ENCODE measurements at regions not wholly inside any gene's neighbourhood (a gene's known extent, or its start where the extent isn't known, plus 50 kb on each side); places are given as distances from the start of the nearest gene placed in this dataset.

DNA sequence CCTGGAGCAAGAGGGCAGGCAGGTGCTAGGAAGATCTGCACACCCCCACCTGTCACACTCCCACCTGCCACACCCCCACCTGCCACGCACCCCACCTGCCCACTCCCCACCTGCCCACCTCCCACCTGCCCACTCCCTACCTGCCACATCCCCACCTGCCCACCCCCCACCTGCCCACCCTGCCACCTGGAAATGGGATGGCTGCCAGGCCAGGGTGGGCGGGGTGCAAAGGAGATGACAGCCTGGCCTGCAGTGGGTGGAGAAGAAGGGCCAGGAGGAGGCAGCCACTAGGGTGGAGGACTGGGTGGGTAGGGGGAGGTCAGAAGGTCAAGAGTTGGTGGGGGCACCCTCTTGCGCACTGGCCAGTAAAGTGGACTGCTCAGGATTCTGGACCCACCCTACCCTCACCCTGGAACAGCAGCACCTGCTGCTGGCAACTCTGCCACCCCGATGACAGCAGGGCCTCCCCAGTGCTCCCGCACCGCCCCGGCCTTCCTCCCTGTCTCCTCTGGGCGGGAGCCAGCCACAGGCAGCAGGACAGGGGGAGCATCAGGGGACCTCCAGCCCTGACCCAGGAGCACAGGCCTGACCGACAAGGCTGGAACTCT lies 66.8 kb upstream of the NKX1-1 start:
- DNase-seq (ENCODE audit: extremely low read depth in 1 of 4, low spot score in 3 of 4) (no peak), ATAC-seq (no peak), FAIRE-seq (no peak)
- Histone ChIP-seq H3K9ac (ENCODE audit: insufficient read depth in 1 of 2, low read depth in 2 of 2, low read length in 2 of 2) (no peak overlapping the region), H3K79me2 (ENCODE audit: control insufficient read depth, insufficient read depth, low read length) (no peaks in the 10 kb centered on the region), H2AFZ (ENCODE audit: low read depth, low read length) (no peak overlapping the region), H3K27ac (ENCODE audit: extremely low read depth, low read depth, low read length) (no peak overlapping the region), H3K9me1 (ENCODE audit: control insufficient read depth, insufficient read depth, low read length) (no peaks in the 10 kb centered on the region), H4K20me1 (replicated peaks; ENCODE audit: control insufficient read depth, insufficient read depth, low read length) (no peaks in the 10 kb centered on the region), H3K9me3 (replicated peaks; ENCODE audit: control insufficient read depth, insufficient read depth, low read depth, low read length) (no peaks in the 10 kb centered on the region), H3K27me3 (ENCODE audit: control insufficient read depth in 2 of 2, insufficient read depth in 2 of 2, low read length in 2 of 2) (peaks cover 0 to 11% of the 10 kb centered on the region in 2 experiments; a peak in 2 of 5 replicates), H3K4me3 (no peak overlapping the region), H3K36me3 (ENCODE audit: control insufficient read depth, insufficient read depth, low read length) (no peaks in the 10 kb centered on the region), H3K4me1 (replicated peaks in 1 of 2; ENCODE audit: control insufficient read depth in 2 of 2, insufficient read depth in 2 of 2, low read length in 2 of 2) (peaks cover 0 to 15% of the 10 kb centered on the region in 2 experiments; a peak in 2 of 5 replicates), H3K4me2 (ENCODE audit: insufficient read depth, low read length) (no peak overlapping the region)
- in situ Hi-C loops (cut with MboI) (no loop called here), intact Hi-C loops (cut with micrococcal nuclease) (no loop called here)
- TF ChIP-seq ZNF263 (CRISPR knock-in tag; IDR thresholded peaks at IDR 0.05; ENCODE audit: borderline replicate concordance) (peak; percentile 70; the same call in 1 of the 2 replicates), ZNF384 (IDR thresholded peaks at IDR 0.05; ENCODE audit: low read depth, low read length) (no peak)
- 16% methylated on average over 8 of the region's 9 CpGs for WGBS (ENCODE audit: insufficient coverage, low coverage, missing lambda C conversion rate)
- ChIA-PET POLR2A (interaction anchor here (0.6 kb wide), 1 partner anchor 12 kb away, joined by 3 read pairs; no protein-coding TSS in a partner anchor), CTCF (ENCODE audit: low intra/inter-chr PET ratio) (no interaction called here)
- BruUV-seq (replicated peaks) = no TSS peak

DNA sequence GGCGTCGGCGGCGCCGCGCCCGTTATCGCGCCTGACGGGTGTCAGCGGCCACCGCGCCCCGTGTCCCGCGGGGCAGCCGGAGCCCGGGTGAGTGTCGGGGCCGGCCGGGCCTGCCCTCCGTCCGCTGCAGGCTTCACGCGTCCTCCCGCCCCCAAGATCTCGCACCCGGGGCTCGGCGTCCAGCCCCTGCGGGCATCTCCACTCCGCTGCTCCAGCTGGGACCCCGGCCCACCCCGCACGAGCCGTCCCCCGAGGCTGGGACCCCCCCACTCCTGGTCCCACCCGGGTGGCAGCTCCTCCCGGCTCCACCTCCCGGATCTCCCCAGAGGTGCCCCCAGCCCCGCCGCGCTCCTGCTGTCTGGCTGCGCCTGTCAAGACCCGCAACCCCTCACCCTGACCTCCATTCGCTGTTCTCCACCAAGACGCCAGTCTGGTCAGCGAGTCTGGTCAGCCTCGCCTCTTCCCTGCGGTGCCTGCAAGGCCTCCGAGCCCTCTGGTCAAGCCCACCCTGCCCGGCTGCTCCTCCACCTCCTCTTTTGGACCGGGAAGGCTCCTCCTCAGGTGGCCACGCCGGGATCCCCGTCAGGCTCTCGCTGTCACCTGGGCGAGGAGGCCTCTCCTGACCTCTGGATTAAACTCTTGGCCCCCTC lies 66.0 kb upstream of the NKX1-1 start:
- POLR2A ChIA-PET = interaction anchor here (0.6 kb wide), 1 partner anchor 12 kb away, joined by 3 read pairs; no protein-coding TSS in a partner anchor
- Histone ChIP-seq H4K20me1 (replicated peaks; ENCODE audit: control insufficient read depth, insufficient read depth, low read length) (no peaks in the 10 kb centered on the region), H3K4me1 (replicated peaks in 1 of 2; ENCODE audit: control insufficient read depth in 2 of 2, insufficient read depth in 2 of 2, low read length in 2 of 2) (peaks cover 0 to 15% of the 10 kb centered on the region in 2 experiments; a peak in 2 of 5 replicates), H3K36me3 (ENCODE audit: control insufficient read depth, insufficient read depth, low read length) (no peaks in the 10 kb centered on the region), H3K27ac (ENCODE audit: extremely low read depth, low read depth, low read length) (no peak overlapping the region), H3K9me3 (replicated peaks; ENCODE audit: control insufficient read depth, insufficient read depth, low read depth, low read length) (no peaks in the 10 kb centered on the region; the same call in 1 of the 2 replicates), H3K4me2 (ENCODE audit: insufficient read depth, low read length) (no peak overlapping the region), H3K9me1 (ENCODE audit: control insufficient read depth, insufficient read depth, low read length) (no peaks in the 10 kb centered on the region), H3K79me2 (ENCODE audit: control insufficient read depth, insufficient read depth, low read length) (no peaks in the 10 kb centered on the region), H2AFZ (ENCODE audit: low read depth, low read length) (no peak overlapping the region), H3K27me3 (ENCODE audit: control insufficient read depth in 2 of 2, insufficient read depth in 2 of 2, low read length in 2 of 2) (peaks cover 0 to 11% of the 10 kb centered on the region in 2 experiments; a peak in 2 of 5 replicates), H3K4me3 (no peak overlapping the region), H3K9ac (ENCODE audit: insufficient read depth in 1 of 2, low read depth in 2 of 2, low read length in 2 of 2) (no peak overlapping the region)
- FAIRE-seq = no peak
- no TSS peak for BruUV-seq (replicated peaks)
- intact Hi-C loops (cut with micrococcal nuclease) (no loop called here), in situ Hi-C loops (cut with MboI) (no loop called here)
- WGBS (ENCODE audit: insufficient coverage, low coverage, missing lambda C conversion rate) = 11% methylated on average over 40 of the region's 58 CpGs
- no peak for DNase-seq (ENCODE audit: extremely low read depth in 1 of 4, low spot score in 3 of 4)
- CTCF ChIA-PET (ENCODE audit: low intra/inter-chr PET ratio) = no interaction called here
- ATAC-seq = no peak
- TF ChIP-seq ZNF146 (CRISPR knock-in tag; IDR thresholded peaks at IDR 0.05; ENCODE audit: unreplicated experiment) (no peak), ESRRA (IDR thresholded peaks at IDR 0.05; ENCODE audit: borderline replicate concordance, low read depth) (no peak), NFE2 (IDR thresholded peaks at IDR 0.05; ENCODE audit: low read depth) (no peak), HCFC1 (IDR thresholded peaks at IDR 0.05; ENCODE audit: low read depth, low read length) (no peak), CAMTA2 (CRISPR knock-in tag; conservative IDR thresholded peaks at IDR 0.05) (no peak), ZNF121 (CRISPR knock-in tag; conservative IDR thresholded peaks at IDR 0.05) (no peak), FOXK2 (conservative IDR thresholded peaks at IDR 0.05 in 1 of 2, IDR thresholded peaks at IDR 0.05 in 1 of 2; ENCODE audit: low read depth in 2 of 2) (no peak), ZNF347 (CRISPR knock-in tag; IDR thresholded peaks at IDR 0.05; ENCODE audit: low read depth) (no peak), SIN3B (IDR thresholded peaks at IDR 0.05; ENCODE audit: low read depth) (no peak), ZNF408 (CRISPR knock-in tag; IDR thresholded peaks at IDR 0.05; ENCODE audit: low read depth) (no peak)
- TF ChIP-seq, protein P1, sequence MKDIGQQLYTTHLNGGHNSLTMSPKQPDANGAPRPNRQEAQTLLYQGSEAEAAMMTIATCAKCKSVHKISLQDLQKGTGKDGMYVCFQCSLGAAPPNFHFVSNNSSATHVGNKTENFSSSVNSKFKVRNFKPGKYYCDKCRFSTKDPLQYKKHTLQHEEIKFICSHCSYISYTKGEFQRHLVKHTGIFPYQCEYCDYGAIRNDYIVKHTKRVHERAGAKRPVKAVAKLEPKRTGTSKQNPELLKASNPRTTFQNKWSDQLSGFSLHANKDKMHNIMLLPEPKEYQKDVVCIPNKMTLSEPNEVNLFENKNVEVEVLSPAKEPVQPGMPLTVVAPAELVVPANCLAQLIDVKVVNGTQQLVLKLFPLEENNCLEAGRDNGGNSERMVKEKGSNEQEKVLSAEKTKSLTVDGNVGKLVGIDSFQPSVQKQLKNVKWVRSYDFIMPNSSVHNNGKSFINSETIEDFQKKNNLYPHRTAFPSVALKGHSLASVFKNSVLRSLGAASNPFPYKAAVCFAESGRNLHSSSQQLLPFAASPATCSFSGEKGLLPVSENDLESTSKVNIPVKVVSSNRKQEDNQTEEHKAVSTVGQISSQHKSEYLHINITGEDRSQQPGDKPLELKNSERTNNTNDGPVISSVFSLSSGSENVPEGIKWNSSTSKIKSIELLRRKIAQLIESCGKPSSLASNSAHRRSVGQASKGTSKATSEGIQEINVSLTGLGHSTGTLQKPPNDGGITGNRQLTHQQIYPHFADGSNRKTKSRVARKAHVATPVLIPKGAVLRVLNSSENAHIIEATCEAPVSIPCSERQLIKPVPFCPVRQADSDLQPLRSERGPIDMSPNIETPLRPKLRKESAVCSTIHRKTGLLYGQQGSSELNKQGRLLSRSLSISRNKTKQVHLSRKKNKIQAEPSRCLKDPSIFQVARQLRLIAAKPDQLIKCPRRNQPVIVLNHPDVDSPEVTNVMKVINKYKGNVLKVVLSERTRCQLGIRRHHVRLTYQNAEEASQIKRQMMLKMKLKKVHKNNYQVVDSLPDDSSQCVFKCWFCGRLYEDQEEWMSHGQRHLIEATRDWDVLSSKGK (CRISPR knock-in tag; IDR thresholded peaks at IDR 0.05) = no peak

All from K562 (cell line).